ENCODE measurements at regions not wholly inside any gene's neighbourhood (a gene's known extent, or its start where the extent isn't known, plus 50 kb on each side); places are given as distances from the start of the nearest gene placed in this dataset.

DNA sequence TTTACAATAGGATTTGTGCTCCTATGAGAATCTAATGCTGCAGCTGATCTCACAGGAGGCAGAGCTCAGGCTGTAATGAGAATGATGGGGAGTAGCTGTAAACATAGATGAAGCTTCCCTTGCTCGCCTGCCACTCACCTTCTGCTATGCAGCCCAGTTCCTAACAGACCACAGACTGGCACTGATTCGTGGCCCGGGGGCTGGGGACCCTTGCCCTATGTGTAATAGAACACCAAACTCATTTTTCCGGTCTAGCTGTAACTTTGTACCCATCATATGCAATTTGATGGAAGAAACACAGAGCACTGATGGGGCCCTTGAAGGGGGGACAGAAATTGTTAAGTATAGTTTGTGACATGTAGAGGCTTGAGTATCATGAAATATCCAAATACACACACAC, 79.6 kb upstream of the OR5AK2 start:
- CTCF ChIA-PET, result no interaction called here
- no peak for DNase-seq
- 92% methylated on average over 2 of the region's 4 CpGs for WGBS (ENCODE audit: insufficient coverage)

DNA sequence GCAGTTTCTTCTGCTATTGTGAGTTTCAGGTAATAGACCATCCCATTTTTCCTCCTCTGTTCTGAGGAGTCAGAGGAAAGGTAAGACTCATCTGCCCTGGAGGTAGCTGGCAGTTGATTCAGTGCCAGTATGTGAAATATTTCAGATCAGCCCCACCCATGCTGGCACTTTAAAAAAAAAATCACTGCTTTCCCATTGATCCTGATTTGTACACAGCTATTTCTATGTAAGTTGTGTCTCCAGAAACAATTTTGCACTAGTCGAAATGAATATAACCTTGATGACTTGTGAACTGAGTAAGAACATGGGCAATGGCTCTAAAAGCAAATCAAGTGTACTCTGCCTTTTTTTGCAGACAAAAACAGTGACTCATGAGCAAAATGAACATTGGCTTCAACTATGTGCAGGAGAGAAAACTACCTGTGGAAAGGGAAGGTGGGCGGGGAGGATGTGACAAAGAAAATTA, 82.0 kb upstream of the OR5AK2 start:
- DNase-seq, result no peak
- ChIA-PET CTCF (no interaction called here), POLR2A (no interaction called here)
- H3K4me1 ChIP-seq (ENCODE audit: control insufficient read depth in 2 of 2, insufficient read depth in 2 of 2, low read length in 2 of 2), result no peaks in the 10 kb centered on the region
- no peak overlapping the region for H3K9ac ChIP-seq (ENCODE audit: low read length)
- no peak overlapping the region for H3K4me3 ChIP-seq (ENCODE audit: control extremely low read depth in 1 of 5, extremely low read depth in 1 of 5, insufficient read depth in 1 of 5, low read depth in 2 of 5, low read length in 4 of 5)
- WGBS (ENCODE audit: insufficient coverage), result 75% methylated on average over 1 of the region's 2 CpGs
- no peaks in the 10 kb centered on the region for H3K27me3 ChIP-seq (replicated peaks in 1 of 4; ENCODE audit: control extremely low read depth in 1 of 4, control insufficient read depth in 3 of 4, insufficient read depth in 4 of 4, low read length in 3 of 4)
- H3K9me3 ChIP-seq (ENCODE audit: control extremely low read depth in 1 of 3, control insufficient read depth in 2 of 3, insufficient read depth in 1 of 3, low read length in 2 of 3), result no peaks in the 10 kb centered on the region
- H4K20me1 ChIP-seq (ENCODE audit: control insufficient read depth, insufficient read depth, low read length, poor library complexity, severe bottlenecking), result no peaks in the 10 kb centered on the region
- H3K36me3 ChIP-seq (replicated peaks in 1 of 2; ENCODE audit: control extremely low read depth in 1 of 2, control insufficient read depth in 1 of 2, extremely low read depth in 1 of 2, insufficient read depth in 2 of 2, low read length in 1 of 2), result no peaks in the 10 kb centered on the region
- Mint-ChIP-seq H3K4me1 (no peaks in the 10 kb centered on the region), H3K9me3 (ENCODE audit: insufficient read depth) (no peaks in the 10 kb centered on the region), H3K27me3 (no peaks in the 10 kb centered on the region), H3K4me3 (no peak overlapping the region), H3K27ac (no peak overlapping the region)
- no peaks in the 10 kb centered on the region for H3K79me2 ChIP-seq (ENCODE audit: control insufficient read depth, insufficient read depth, low read length)
- no peak for ATAC-seq (ENCODE audit: low read depth)
- no peak overlapping the region for H2AFZ ChIP-seq (ENCODE audit: insufficient read depth, low read depth, low read length, poor library complexity, severe bottlenecking)
- intact Hi-C loops (cut with micrococcal nuclease), result no loop called here
- no peak overlapping the region for H3K4me2 ChIP-seq (replicated peaks; ENCODE audit: low read depth, low read length, poor library complexity, severe bottlenecking)
- TF ChIP-seq CTCF (IDR thresholded peaks at IDR 0.05) (no peak), EZH2 (IDR thresholded peaks at IDR 0.05; ENCODE audit: borderline replicate concordance, insufficient read depth, low read depth, low read length, poor library complexity, severe bottlenecking) (no peak)
- no peak overlapping the region for H3K27ac ChIP-seq (ENCODE audit: low read length in 2 of 2)

More for the DNA sequence above, 79.6 kb upstream of the OR5AK2 start:
- no peaks in the 10 kb centered on the region for H3K27me3 ChIP-seq (replicated peaks in 1 of 4; ENCODE audit: control extremely low read depth in 1 of 4, control insufficient read depth in 3 of 4, insufficient read depth in 4 of 4, low read length in 3 of 4)
- POLR2A ChIA-PET, result no interaction called here
- H3K9me3 Mint-ChIP-seq (ENCODE audit: insufficient read depth), result no peaks in the 10 kb centered on the region
- no peaks in the 10 kb centered on the region for H3K27me3 Mint-ChIP-seq
- no peak overlapping the region for H3K9ac ChIP-seq (ENCODE audit: low read length)
- no peak overlapping the region for H3K27ac Mint-ChIP-seq
- no peak for ATAC-seq (ENCODE audit: low read depth)
- no peaks in the 10 kb centered on the region for H4K20me1 ChIP-seq (ENCODE audit: control insufficient read depth, insufficient read depth, low read length, poor library complexity, severe bottlenecking)
- H3K4me1 ChIP-seq (ENCODE audit: control insufficient read depth in 2 of 2, insufficient read depth in 2 of 2, low read length in 2 of 2), result no peaks in the 10 kb centered on the region
- no peak overlapping the region for H3K4me2 ChIP-seq (replicated peaks; ENCODE audit: low read depth, low read length, poor library complexity, severe bottlenecking)
- H3K4me3 ChIP-seq (ENCODE audit: control extremely low read depth in 1 of 5, extremely low read depth in 1 of 5, insufficient read depth in 1 of 5, low read depth in 2 of 5, low read length in 4 of 5), result no peak overlapping the region
- H3K27ac ChIP-seq (ENCODE audit: low read length in 2 of 2), result no peak overlapping the region
- TF ChIP-seq CTCF (IDR thresholded peaks at IDR 0.05), result no peak
- no peak for TF ChIP-seq EZH2 (IDR thresholded peaks at IDR 0.05; ENCODE audit: borderline replicate concordance, insufficient read depth, low read depth, low read length, poor library complexity, severe bottlenecking)
- no peak overlapping the region for H2AFZ ChIP-seq (ENCODE audit: insufficient read depth, low read depth, low read length, poor library complexity, severe bottlenecking)
- no peak overlapping the region for H3K4me3 Mint-ChIP-seq
- no peaks in the 10 kb centered on the region for H3K4me1 Mint-ChIP-seq
- H3K9me3 ChIP-seq (ENCODE audit: control extremely low read depth in 1 of 3, control insufficient read depth in 2 of 3, insufficient read depth in 1 of 3, low read length in 2 of 3), result no peaks in the 10 kb centered on the region
- H3K36me3 ChIP-seq (replicated peaks in 1 of 2; ENCODE audit: control extremely low read depth in 1 of 2, control insufficient read depth in 1 of 2, extremely low read depth in 1 of 2, insufficient read depth in 2 of 2, low read length in 1 of 2), result no peaks in the 10 kb centered on the region
- H3K79me2 ChIP-seq (ENCODE audit: control insufficient read depth, insufficient read depth, low read length), result no peaks in the 10 kb centered on the region
- intact Hi-C loops (cut with micrococcal nuclease), result no loop called here
